Muscle layer of duodenum (tissue), 2 donors: ENCODE measurements at regions not wholly inside any gene's neighbourhood (a gene's known extent, or its start where the extent isn't known, plus 50 kb on each side); places are given as distances from the start of the nearest gene placed in this dataset.
A peak's percentile ranks its signal among the peaks of the same experiment; 100 is the strongest.
"Not testable (repeated sequence)": the region's sequence is repeated elsewhere in the genome, so short reads cannot be mapped to it uniquely, and the experiment has no call there.

Experiments
- H3K27ac ChIP-seq: one replicate; pipeline ENCODE4 v1.7.0; 2013; ENCODE audit warnings: mild to moderate bottlenecking, low read length
- H3K27me3 ChIP-seq: one replicate; pipeline ENCODE4 v1.7.0; 2013; ENCODE audit warnings: low read depth, mild to moderate bottlenecking, control low read depth, low read length
- H3K36me3 ChIP-seq, 2 donors: one replicate each; pipeline ENCODE4 v1.7.0; 2013; ENCODE audit warnings: low read length in 2 of 2, control low read depth in 1 of 2, mild to moderate bottlenecking in 1 of 2; ENCODE audit not compliant: insufficient read depth in 2 of 2, control insufficient read depth in 1 of 2
- H3K4me1 ChIP-seq, 2 donors: one replicate each; pipeline ENCODE4 v1.7.0; 2013; ENCODE audit warnings: low read length in 2 of 2, mild to moderate bottlenecking in 2 of 2, control low read depth in 1 of 2, moderate library complexity in 1 of 2; ENCODE audit not compliant: insufficient read depth in 2 of 2, control insufficient read depth in 1 of 2
- H3K4me3 ChIP-seq, 2 donors: one replicate each; pipeline ENCODE4 v1.7.0; 2013; ENCODE audit warnings: low read length in 2 of 2, low read depth in 1 of 2, mild to moderate bottlenecking in 1 of 2
- H3K9me3 ChIP-seq, 2 donors: one replicate each; pipeline ENCODE4 v1.7.0; 2013; ENCODE audit warnings: low read length in 2 of 2, control low read depth in 1 of 2, mild to moderate bottlenecking in 1 of 2; ENCODE audit not compliant: control insufficient read depth in 1 of 2
- donor health status: healthy.

DNA sequence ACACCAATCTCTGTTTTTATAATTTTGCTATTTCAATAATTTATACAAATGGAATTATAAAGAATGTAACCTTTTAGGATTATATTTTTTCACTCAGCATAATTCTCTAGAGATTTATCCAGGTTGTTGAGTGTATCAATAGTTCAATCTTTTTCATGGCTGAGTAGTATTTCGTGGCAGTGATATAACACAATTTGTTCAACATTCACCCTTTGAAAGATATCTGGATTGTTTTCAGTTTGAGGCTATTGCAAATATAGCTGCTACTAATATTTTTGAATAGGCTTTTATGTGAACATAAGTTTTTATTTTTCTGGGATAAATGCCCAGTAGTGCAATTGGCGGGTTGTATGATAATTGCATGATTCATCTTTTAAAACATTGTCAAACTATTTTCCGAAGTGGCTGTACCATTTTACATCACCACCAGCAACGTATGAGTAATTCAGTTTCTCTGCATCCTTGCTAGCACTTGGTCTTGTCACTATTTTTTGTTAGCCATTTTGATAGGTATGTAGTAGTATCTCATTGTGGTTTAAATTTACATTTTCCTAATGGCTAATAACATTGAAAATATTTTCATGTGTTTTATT is 55.6 kb upstream of the ABCD3 start:
- Histone ChIP-seq H3K4me1 (no peaks in the 10 kb centered on the region), H3K27me3 (no peaks in the 10 kb centered on the region), H3K27ac (no peak overlapping the region), H3K9me3 (peaks cover 0 to 8% of the 10 kb centered on the region in 2 donors), H3K4me3 (peak overlapping the region in 1 of 2 donors; percentile 2), H3K36me3 (no peaks in the 10 kb centered on the region)

- Histone ChIP-seq H3K27ac (no peak overlapping the region), H3K36me3 (no peaks in the 10 kb centered on the region), H3K27me3 (no peaks in the 10 kb centered on the region), H3K4me1 (no peaks in the 10 kb centered on the region), H3K9me3 (peaks cover 0 to 8% of the 10 kb centered on the region in 2 donors), H3K4me3 (no peak overlapping the region)
These were observed 59.3 kb upstream of the ABCD3 start for GRCh38 chr1:94358630-94359599.

- Histone ChIP-seq H3K9me3 (peaks cover 0 to 6% of the 10 kb centered on the region in 2 donors), H3K27me3 (no peaks in the 10 kb centered on the region), H3K4me3 (no peak overlapping the region), H3K4me1 (no peaks in the 10 kb centered on the region), H3K36me3 (no peaks in the 10 kb centered on the region), H3K27ac (no peak overlapping the region)
These were observed 60.5 kb upstream of the ABCD3 start for GRCh38 chr1:94357661-94358060.

DNA sequence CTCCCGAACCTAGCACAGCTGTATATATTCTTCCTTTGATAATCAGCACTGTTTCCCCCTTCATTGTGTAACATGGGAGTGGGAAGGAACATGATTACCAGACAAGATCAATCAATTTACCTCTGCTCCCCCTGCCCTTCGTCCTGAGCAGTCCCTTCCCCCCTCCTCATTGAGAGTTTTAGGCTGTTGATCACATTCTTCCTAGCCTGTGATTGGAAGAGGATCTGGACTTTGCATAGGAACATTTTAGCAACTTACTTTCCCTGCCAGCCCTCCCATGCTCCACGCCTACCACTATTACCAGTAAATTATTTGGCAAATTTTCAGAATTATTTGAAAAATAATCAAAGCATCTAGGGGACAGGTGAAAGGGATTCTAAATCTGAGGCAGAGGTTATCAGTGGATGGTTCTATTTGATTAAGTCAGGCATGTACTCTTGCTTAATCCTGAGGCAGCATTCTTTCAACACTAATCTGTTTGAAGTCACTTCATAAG is 62.7 kb upstream of the ABCD3 start:
- no peaks in the 10 kb centered on the region for H3K9me3 ChIP-seq
- no peak overlapping the region for H3K27ac ChIP-seq
- no peaks in the 10 kb centered on the region for H3K27me3 ChIP-seq
- no peak overlapping the region for H3K4me3 ChIP-seq
- no peaks in the 10 kb centered on the region for H3K36me3 ChIP-seq
- H3K4me1 ChIP-seq, result no peaks in the 10 kb centered on the region

GRCh38 chr1:94351481-94351880 is 66.7 kb upstream of the ABCD3 start:
- H3K9me3 ChIP-seq, result no peaks in the 10 kb centered on the region
- H3K27me3 ChIP-seq, result no peaks in the 10 kb centered on the region
- no peaks in the 10 kb centered on the region for H3K36me3 ChIP-seq
- no peak overlapping the region for H3K27ac ChIP-seq
- no peaks in the 10 kb centered on the region for H3K4me1 ChIP-seq
- H3K4me3 ChIP-seq, result no peak overlapping the region

GRCh38 chr1:94350350-94350924 is 67.8 kb upstream of the ABCD3 start:
- Histone ChIP-seq H3K27ac (no peak overlapping the region), H3K4me3 (no peak overlapping the region), H3K9me3 (no peaks in the 10 kb centered on the region), H3K27me3 (no peaks in the 10 kb centered on the region), H3K36me3 (no peaks in the 10 kb centered on the region), H3K4me1 (no peaks in the 10 kb centered on the region)

GRCh38 chr1:94349853-94350252 is 68.3 kb upstream of the ABCD3 start:
- Histone ChIP-seq H3K9me3 (no peaks in the 10 kb centered on the region), H3K27ac (no peak overlapping the region), H3K4me3 (no peak overlapping the region), H3K36me3 (no peaks in the 10 kb centered on the region), H3K27me3 (no peaks in the 10 kb centered on the region), H3K4me1 (no peaks in the 10 kb centered on the region)

GRCh38 chr1:94348386-94348785 is 69.8 kb upstream of the ABCD3 start:
- not testable (repeated sequence) for H3K9me3 ChIP-seq, H3K36me3 ChIP-seq, H3K27ac ChIP-seq, H3K4me1 ChIP-seq, H3K4me3 ChIP-seq, H3K27me3 ChIP-seq

- Histone ChIP-seq H3K9me3 (no peaks in the 10 kb centered on the region), H3K27me3 (no peaks in the 10 kb centered on the region), H3K27ac (no peak overlapping the region), H3K4me1 (no peaks in the 10 kb centered on the region), H3K4me3 (no peak overlapping the region), H3K36me3 (no peaks in the 10 kb centered on the region)
These were observed 73.0 kb upstream of the ABCD3 start for GRCh38 chr1:94345148-94345721.

DNA sequence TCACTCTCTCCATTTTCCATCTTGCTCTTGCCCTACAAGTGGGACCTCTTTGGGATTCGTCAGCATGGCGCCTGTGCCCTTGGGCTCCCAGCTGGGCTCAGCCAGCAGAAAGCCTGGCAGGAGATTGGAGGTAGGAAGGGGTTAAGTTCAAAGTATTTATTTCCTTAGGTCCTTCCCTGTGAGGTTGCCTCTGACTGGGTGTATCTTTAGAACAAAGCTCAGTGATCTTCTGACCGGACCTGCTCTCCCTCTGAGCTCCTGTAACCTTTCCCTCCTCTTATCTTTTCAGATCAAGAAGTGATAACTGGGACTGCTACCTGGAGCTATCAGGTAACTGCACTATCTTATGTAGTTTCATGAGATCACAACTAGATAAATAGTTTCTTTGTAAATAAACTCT is 75.8 kb upstream of the ABCD3 start:
- H3K27me3 ChIP-seq, result no peaks in the 10 kb centered on the region
- H3K36me3 ChIP-seq, result no peaks in the 10 kb centered on the region
- H3K9me3 ChIP-seq, result no peaks in the 10 kb centered on the region
- no peak overlapping the region for H3K4me3 ChIP-seq
- H3K27ac ChIP-seq, result no peak overlapping the region
- H3K4me1 ChIP-seq, result no peaks in the 10 kb centered on the region
